ENCODE measurements at regions not wholly inside any gene's neighbourhood (a gene's known extent, or its start where the extent isn't known, plus 50 kb on each side); places are given as distances from the start of the nearest gene placed in this dataset.

GRCh38 chr6:109225946-109226345 lies 130.6 kb downstream of the CEP57L1 start:
- DNase-seq = no peak

- no peak for DNase-seq
Observed at GRCh38 chr6:109224994-109225393, 129.7 kb downstream of the CEP57L1 start.

GRCh38 chr6:109224107-109224875 lies 129.0 kb downstream of the CEP57L1 start:
- DNase-seq = no peak

GRCh38 chr6:109222848-109223247 lies 127.5 kb downstream of the CEP57L1 start:
- no peak for DNase-seq

- DNase-seq = no peak
Observed at GRCh38 chr6:109221543-109222195, 126.4 kb downstream of the CEP57L1 start.

All from NCI-H1417 (cell line).